Gastrocnemius medialis (tissue), 4 donors: ENCODE measurements at regions not wholly inside any gene's neighbourhood (a gene's known extent, or its start where the extent isn't known, plus 50 kb on each side); places are given as distances from the start of the nearest gene placed in this dataset.

ENCODE experiments used
- POLR2A ChIP-seq, 2 donors: fragments of 450-650 bp; IDR thresholded peaks; one replicate each; pipeline ENCODE4 v1.6.1; 2017; ENCODE audit warnings: antibody characterized with exemption in 2 of 2, mild to moderate bottlenecking in 2 of 2, moderate library complexity in 2 of 2
- TF ChIP-seq, protein P1 (sequence below), 5 experiments: fragments of 450-650 bp in 3 of 5; fragments of 200-600 bp in 2 of 5; sonication (generic) in 2 of 5; IDR thresholded peaks in 4 of 5; conservative IDR thresholded peaks in 1 of 5; 1 replicate in 4 of 5; 2 replicates in 1 of 5; pipeline ENCODE4 v1.5.1; 2016 to 2019; ENCODE audit warnings: antibody characterized with exemption in 5 of 5, mild to moderate bottlenecking in 3 of 5, moderate library complexity in 3 of 5

DNA sequence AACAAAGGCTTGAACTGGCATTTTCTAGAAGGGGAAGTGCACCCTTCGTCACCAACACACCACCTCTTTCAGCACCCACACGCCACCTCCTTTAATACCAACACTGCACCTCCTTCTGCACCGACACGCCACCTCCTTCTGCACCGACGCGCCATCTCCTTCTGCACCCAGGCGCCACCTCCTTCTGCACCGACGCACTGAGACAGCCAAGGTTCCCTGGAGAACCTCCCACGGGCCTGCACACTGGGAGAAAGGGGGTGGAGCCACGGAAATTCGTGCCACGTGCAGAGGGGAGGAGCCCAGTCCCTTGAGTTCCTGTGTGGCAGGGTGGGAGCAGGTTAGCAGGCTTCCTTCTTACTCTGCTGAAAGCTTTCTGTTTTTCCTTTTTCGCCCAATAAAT, 327.9 kb upstream of the C1orf174 start:
- TF ChIP-seq, protein P1, sequence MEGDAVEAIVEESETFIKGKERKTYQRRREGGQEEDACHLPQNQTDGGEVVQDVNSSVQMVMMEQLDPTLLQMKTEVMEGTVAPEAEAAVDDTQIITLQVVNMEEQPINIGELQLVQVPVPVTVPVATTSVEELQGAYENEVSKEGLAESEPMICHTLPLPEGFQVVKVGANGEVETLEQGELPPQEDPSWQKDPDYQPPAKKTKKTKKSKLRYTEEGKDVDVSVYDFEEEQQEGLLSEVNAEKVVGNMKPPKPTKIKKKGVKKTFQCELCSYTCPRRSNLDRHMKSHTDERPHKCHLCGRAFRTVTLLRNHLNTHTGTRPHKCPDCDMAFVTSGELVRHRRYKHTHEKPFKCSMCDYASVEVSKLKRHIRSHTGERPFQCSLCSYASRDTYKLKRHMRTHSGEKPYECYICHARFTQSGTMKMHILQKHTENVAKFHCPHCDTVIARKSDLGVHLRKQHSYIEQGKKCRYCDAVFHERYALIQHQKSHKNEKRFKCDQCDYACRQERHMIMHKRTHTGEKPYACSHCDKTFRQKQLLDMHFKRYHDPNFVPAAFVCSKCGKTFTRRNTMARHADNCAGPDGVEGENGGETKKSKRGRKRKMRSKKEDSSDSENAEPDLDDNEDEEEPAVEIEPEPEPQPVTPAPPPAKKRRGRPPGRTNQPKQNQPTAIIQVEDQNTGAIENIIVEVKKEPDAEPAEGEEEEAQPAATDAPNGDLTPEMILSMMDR (IDR thresholded peaks at IDR 0.05 in 4 of 5, conservative IDR thresholded peaks at IDR 0.05 in 1 of 5): no peak
- no peak for TF ChIP-seq POLR2A (IDR thresholded peaks at IDR 0.05)
